ENCODE measurements at regions not wholly inside any gene's neighbourhood (a gene's known extent, or its start where the extent isn't known, plus 50 kb on each side); places are given as distances from the start of the nearest gene placed in this dataset.

- no peak for DNase-seq
These were observed 53.8 kb downstream of the ADM start for GRCh38 chr11:10358696-10359095.

GRCh38 chr11:10359171-10359570, 54.3 kb downstream of the ADM start:
- DNase-seq: no peak

- DNase-seq: no peak
These were observed 56.0 kb downstream of the ADM start for GRCh38 chr11:10360835-10361234.

DNA sequence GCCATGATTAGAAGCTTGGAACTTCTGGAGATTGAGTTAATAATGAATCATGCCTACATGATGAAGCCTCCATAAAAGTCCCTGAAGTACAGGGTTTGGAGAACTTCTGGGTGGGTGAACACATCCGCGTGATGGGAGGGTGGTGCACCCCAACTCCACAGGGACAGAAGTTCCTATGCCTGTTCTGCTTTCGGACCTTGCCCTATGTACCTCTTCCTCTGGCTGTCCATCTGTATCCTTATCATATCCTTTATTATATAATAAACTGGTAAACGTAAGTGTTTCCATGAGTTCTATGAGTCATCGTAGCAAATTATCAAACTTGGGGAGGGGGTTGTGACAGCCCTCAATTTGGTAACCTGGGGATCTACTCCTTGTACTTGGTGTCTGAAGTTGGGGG, 60.2 kb downstream of the ADM start:
- no peak for DNase-seq

- DNase-seq: peak; percentile 94
These were observed 61.9 kb downstream of the ADM start for GRCh38 chr11:10366568-10367331.

GRCh38 chr11:10371926-10372641, 67.2 kb downstream of the ADM start:
- DNase-seq: no peak

GRCh38 chr11:10373340-10373739, 68.5 kb downstream of the ADM start:
- DNase-seq: peak; percentile 34

GRCh38 chr11:10373929-10374328, 69.1 kb downstream of the ADM start:
- DNase-seq: no peak

DNA sequence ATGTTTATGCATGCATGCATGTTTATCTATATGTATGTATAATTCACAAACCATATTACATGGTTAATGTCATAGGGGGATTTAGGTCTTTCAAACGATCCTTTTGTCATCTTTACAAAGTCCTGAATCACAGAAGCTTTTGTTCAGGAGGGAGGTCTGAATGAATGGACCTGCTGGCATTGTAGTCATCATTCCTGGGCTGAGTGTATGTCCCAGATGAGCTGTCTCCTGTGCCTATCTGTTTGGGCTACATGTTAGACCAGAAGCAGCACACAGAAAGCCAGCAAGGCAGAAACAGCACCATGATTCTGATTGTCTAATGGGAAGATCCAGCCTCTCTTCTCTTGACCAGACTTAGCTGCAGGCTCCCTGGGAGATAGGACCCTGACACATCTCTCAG, 69.5 kb downstream of the ADM start:
- no peak for DNase-seq

DNA sequence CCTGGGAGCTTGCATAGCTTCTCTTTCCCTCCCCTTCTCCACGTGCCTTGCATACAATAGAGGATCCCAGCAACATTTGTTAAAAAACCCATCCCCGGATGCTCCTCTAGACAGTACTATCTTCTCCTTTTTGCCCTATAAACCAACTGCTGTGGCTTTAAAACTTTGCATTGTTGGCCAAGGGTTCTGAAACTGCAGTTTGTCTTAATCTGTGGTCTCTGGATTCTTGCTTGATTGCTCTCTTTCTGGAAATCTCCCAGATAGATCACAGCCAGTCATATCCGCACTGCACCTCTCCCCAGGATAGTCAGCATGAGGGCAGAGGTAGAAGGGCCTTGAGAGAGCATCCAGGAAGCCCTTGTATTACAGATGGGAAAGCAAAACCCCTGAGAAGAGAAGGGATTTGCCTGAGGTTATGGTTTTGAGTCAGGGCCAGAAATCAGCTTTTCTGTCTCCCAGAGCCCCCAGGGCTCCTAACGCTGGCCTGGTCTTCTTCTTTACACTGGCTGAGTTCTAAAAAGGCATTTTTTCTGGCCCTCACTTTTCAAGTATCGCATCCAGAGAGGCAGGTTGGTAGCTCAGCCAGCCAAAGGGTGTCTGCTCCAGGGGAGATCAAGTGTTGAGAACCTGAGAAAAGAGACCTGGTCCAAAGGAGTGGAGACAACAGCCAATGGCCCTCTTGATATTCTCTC, 70.6 kb downstream of the ADM start:
- DNase-seq: peak; percentile 96

- DNase-seq: peak; percentile 51
These were observed 71.2 kb downstream of the ADM start for GRCh38 chr11:10376061-10376460.

DNA sequence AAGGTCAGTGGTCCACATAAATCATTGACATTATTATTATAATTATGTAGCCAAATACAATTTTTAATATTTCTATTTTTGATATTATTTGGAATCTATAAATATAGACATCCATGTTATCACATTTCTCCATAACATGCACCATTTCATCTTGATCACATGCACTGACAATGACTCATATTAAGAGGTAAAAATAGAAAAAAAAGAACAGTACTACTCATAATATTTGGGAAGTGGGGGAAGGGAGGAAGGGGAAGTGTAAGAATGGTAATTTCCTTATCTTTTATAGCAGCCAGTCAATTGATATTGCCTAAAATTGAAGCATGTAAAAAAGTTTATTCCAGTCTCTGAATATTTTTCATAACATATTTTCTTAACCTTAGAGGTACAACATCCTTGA, 72.3 kb downstream of the ADM start:
- DNase-seq: no peak

- no peak for DNase-seq
These were observed 73.5 kb downstream of the ADM start for GRCh38 chr11:10378362-10378761.

GRCh38 chr11:10379022-10379421, 74.1 kb downstream of the ADM start:
- DNase-seq: peak; percentile 56

DNA sequence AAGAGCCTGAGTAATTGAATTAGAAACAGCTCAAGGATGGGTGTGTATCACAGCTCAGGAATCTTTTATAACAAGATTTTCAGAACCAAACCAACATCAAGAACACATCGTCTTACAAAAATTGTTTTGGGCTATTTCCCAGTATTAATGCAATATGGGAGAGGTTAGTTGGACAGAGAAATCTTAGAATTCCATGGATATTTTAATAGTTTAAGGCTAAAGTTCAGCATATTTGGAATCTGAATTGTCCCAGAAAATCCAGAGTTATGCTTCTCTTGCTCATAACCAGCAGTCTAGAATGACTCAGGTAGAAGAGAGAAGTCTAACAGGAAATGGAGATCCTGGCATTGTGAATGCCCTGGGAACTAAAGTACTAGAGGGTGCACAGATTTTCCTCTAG, 74.6 kb downstream of the ADM start:
- DNase-seq: peak; percentile 80

DNA sequence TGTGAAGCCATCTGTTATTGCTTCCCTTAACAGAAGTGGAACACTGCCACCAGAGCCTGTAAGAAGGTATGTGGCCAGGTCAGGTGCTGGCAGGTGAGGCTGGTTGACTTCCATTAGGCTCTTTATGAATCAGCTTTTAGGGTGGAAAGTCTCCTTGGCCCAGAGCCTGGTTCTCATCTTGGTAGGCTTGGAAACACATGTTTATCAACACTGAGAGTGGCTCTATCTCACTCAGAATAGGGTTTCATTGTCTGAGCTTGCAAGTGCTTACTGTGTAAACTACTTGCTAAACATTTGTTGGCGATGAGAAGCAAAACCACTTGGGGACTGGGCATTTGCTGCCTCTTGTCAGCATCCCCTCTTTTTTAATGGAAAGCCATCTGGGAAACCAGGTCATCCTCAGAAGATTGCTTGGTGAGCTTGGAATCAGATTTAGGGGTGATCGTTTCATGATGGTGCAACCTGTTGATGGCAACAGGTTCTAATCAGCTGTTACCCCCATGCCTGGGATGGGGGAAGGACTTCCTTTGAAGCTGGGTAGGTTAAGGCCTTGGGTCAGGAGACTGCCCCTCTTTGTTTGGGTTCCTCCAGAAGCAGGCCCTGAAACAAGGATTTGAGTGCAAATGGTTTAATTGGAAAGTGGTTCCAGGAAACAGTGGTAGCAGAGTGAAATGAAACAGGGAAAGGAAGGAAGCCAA, 75.0 kb upstream of the AMPD3 start:
- DNase-seq: no peak

- DNase-seq: no peak
These were observed 74.1 kb upstream of the AMPD3 start for GRCh38 chr11:10380921-10381320.

- DNase-seq: no peak
These were observed 73.3 kb upstream of the AMPD3 start for GRCh38 chr11:10381736-10382135.

- DNase-seq: peak; percentile 21
These were observed 72.5 kb upstream of the AMPD3 start for GRCh38 chr11:10382518-10382917.

GRCh38 chr11:10385696-10386095, 69.4 kb upstream of the AMPD3 start:
- no peak for DNase-seq

DNA sequence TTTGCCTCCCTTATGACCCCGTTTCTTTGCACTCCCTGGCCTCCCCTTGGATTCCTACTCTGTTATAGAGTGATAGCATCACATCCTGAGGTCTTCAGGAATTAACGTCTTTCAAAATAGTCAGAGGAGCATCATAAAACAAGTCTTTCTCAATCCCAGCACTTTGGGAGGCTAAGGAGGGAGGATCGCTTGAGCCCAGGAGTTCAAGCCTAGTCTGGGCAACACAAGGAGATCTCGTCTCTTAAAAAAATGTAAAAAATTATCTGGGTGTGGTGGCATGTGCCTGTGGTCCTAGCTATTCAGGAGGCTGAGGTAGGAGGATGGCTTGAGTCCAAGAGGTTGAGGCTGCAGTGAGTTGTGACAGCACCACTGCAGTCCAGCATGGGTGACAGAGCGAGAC, 68.7 kb upstream of the AMPD3 start:
- DNase-seq: no peak

DNA sequence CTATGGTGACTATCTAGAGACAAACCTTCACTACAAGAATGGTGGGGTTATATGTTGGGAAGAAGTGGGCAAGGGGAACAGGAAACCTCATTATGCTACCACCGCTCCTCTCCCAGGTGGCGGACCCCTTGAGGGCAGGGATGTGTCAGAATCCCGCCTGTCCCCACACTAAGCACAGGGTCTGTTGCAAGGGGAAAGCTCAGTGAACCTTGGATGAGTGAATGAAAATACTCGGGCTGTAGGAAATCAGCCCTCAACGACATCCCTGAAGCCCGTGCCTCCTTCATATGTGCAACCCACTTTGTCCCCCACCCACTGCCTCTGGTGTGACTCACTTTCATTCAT, 68.2 kb upstream of the AMPD3 start:
- DNase-seq: no peak

All from EL (cell line).